ENCODE measurements at regions not wholly inside any gene's neighbourhood (a gene's known extent, or its start where the extent isn't known, plus 50 kb on each side); places are given as distances from the start of the nearest gene placed in this dataset.

DNA sequence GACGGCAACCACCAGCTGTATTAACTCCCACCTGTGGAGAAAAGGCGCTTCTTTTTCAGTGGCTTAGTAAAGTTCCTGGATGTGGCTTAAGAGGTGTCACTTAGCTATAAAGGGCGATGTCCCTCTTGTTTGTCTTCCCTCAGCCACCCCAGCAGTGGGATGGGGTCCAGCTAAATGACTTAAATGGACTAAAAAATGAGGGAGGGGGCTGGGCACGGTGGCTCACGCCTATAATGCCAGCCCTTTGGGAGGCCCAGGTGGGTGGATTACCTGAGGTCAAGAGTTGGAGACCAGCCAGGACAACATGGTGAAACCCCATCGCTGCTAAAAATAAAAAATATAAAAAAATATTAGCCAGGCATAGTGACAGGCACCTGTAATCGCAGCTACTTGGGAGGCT, 667.5 kb upstream of the RBFOX1 start:
- TF ChIP-seq CTCF (IDR thresholded peaks at IDR 0.05) (no peak), POLR2A (IDR thresholded peaks at IDR 0.05) (no peak)
- no peak overlapping the region for H3K27ac ChIP-seq
- H3K36me3 ChIP-seq (replicated peaks in 1 of 2; ENCODE audit: insufficient read depth in 1 of 2, low read depth in 2 of 2), result no peaks in the 10 kb centered on the region
- intact Hi-C loops (cut with DNase I), result no loop called here
- ATAC-seq, result no peak
- H3K4me3 ChIP-seq, result no peak overlapping the region
- no peak for DNase-seq
- H3K4me1 ChIP-seq, result no peaks in the 10 kb centered on the region
- H3K27me3 ChIP-seq, result no peaks in the 10 kb centered on the region
- 60 to 72% methylated on average over 7 of the region's 7 CpGs for WGBS, 2 donors
- no peaks in the 10 kb centered on the region for H3K9me3 ChIP-seq

DNA sequence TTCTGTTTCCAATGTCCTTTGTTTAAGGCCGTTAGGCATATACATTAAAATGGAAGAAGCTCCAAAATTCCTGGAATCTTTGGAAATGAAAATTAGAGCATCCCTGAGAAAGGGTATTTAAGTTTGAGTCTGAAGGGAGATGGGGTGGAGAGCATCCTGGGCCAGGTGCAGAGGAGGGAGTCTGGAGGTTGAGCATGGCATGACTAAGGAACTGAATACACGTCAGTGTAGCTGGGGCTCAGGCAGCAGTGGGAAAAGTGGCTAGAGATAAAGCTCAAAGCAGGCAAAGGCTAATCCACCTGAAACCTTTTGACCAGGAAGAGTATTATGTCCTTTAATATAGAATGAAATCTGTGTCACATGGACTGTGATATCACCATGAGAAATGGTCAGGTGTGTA, 669.0 kb upstream of the RBFOX1 start:
- H3K4me1 ChIP-seq, result no peaks in the 10 kb centered on the region
- ATAC-seq (no peak), DNase-seq (no peak)
- 16 to 50% methylated on average over 2 of the region's 2 CpGs for WGBS, 2 donors
- no peak for TF ChIP-seq POLR2A (IDR thresholded peaks at IDR 0.05)
- TF ChIP-seq CTCF (IDR thresholded peaks at IDR 0.05), result no peak
- H3K27ac ChIP-seq, result no peak overlapping the region
- no peaks in the 10 kb centered on the region for H3K36me3 ChIP-seq (replicated peaks in 1 of 2; ENCODE audit: insufficient read depth in 1 of 2, low read depth in 2 of 2)
- no peak overlapping the region for H3K4me3 ChIP-seq
- intact Hi-C loops (cut with DNase I), result no loop called here
- no peaks in the 10 kb centered on the region for H3K27me3 ChIP-seq
- no peaks in the 10 kb centered on the region for H3K9me3 ChIP-seq

- DNase-seq (no peak), ATAC-seq (no peak)
- Histone ChIP-seq H3K27ac (no peak overlapping the region), H3K4me1 (no peaks in the 10 kb centered on the region), H3K9me3 (no peaks in the 10 kb centered on the region), H3K27me3 (peaks cover 0 to 4% of the 10 kb centered on the region in 2 donors), H3K36me3 (replicated peaks in 1 of 2; ENCODE audit: insufficient read depth in 1 of 2, low read depth in 2 of 2) (no peaks in the 10 kb centered on the region), H3K4me3 (no peak overlapping the region)
- intact Hi-C loops (cut with DNase I), result no loop called here
- no peak for TF ChIP-seq POLR2A (IDR thresholded peaks at IDR 0.05)
- TF ChIP-seq CTCF (IDR thresholded peaks at IDR 0.05), result no peak
These were observed 675.9 kb upstream of the RBFOX1 start for GRCh38 chr16:6656760-6657159.

GRCh38 chr16:6646891-6647290, 685.8 kb upstream of the RBFOX1 start:
- Histone ChIP-seq H3K36me3 (replicated peaks in 1 of 2; ENCODE audit: insufficient read depth in 1 of 2, low read depth in 2 of 2) (no peaks in the 10 kb centered on the region), H3K4me3 (no peak overlapping the region), H3K27me3 (peaks cover 0 to 5% of the 10 kb centered on the region in 2 donors), H3K27ac (no peak overlapping the region), H3K9me3 (no peaks in the 10 kb centered on the region), H3K4me1 (no peaks in the 10 kb centered on the region)
- no peak for ATAC-seq
- 61% methylated on average over 5 of the region's 5 CpGs for WGBS, 2 donors
- intact Hi-C loops (cut with DNase I), result no loop called here
- no peak for DNase-seq
- TF ChIP-seq CTCF (IDR thresholded peaks at IDR 0.05) (no peak), POLR2A (IDR thresholded peaks at IDR 0.05) (no peak)

DNA sequence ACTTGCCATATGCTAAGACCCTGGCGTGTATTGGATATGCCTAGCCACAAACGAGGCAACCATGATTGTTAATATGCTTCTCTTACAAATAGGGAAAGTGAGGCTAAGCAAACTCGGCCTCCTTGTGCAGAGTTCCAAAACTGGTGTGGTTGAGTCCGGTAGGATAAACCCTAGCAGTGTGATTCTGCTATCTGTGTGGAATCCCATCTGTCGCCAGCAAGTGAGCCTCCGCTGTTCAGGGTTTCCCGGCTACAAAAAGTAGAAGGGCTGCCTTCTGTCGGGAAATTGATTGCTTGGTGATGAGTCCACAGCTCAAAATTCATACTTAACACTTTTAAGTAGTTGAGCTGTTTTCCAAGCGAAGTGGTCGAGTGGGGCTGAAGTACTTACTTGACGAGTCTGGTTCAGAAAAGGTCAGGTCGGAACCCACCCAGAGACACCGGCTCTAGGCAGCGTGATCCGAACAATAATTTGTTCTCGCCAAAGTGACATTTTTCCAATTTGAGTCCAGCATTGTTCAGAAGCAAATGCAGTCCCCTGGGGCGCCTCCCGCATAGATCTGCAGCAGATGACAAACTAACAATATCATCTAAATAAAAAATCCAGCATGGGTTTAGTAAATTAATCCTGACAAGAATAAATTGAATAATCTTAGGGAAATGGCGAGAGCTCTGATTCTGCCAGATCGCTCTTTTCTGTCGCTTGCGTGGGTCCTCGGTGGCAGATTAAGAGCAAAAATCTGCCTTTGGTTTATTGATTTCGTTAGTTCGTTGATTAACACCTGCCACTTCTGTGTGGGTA, 686.7 kb upstream of the RBFOX1 start:
- intact Hi-C loops (cut with DNase I), result no loop called here
- Histone ChIP-seq H3K27ac (no peak overlapping the region), H3K36me3 (replicated peaks in 1 of 2; ENCODE audit: insufficient read depth in 1 of 2, low read depth in 2 of 2) (no peaks in the 10 kb centered on the region), H3K4me1 (no peaks in the 10 kb centered on the region), H3K27me3 (peaks cover 0 to 11% of the 10 kb centered on the region in 2 donors), H3K4me3 (no peak overlapping the region), H3K9me3 (no peaks in the 10 kb centered on the region)
- 40 to 42% methylated on average over 25 of the region's 25 CpGs for WGBS, 2 donors
- no peak for ATAC-seq
- no peak for DNase-seq
- TF ChIP-seq POLR2A (IDR thresholded peaks at IDR 0.05) (no peak), CTCF (IDR thresholded peaks at IDR 0.05) (no peak)
